ENCODE measurements at regions not wholly inside any gene's neighbourhood (a gene's known extent, or its start where the extent isn't known, plus 50 kb on each side); places are given as distances from the start of the nearest gene placed in this dataset.
A peak's percentile ranks its signal among the peaks of the same experiment; 100 is the strongest.
"Not testable (repeated sequence)": the region's sequence is repeated elsewhere in the genome, so short reads cannot be mapped to it uniquely, and the experiment has no call there.

DNA sequence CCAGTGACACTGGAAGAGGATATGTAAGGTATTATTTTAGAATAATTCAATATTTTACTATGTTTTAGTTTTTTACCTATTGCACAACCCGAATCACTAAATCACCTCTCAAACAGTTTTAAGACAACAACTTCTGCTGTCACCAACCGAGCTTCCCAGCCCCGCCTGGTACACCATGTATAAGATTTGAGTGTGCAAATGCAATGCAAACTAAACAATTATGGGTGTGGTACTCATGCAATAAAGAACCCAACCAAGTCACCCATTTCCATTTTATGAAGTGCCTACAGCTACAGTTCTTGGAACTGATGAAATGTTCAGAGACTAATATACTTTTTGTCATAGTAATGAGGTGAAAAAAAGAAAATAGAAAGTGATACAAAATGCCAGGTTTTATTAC, 256.2 kb downstream of the TAFA4 start:
- TF ChIP-seq, protein P1, sequence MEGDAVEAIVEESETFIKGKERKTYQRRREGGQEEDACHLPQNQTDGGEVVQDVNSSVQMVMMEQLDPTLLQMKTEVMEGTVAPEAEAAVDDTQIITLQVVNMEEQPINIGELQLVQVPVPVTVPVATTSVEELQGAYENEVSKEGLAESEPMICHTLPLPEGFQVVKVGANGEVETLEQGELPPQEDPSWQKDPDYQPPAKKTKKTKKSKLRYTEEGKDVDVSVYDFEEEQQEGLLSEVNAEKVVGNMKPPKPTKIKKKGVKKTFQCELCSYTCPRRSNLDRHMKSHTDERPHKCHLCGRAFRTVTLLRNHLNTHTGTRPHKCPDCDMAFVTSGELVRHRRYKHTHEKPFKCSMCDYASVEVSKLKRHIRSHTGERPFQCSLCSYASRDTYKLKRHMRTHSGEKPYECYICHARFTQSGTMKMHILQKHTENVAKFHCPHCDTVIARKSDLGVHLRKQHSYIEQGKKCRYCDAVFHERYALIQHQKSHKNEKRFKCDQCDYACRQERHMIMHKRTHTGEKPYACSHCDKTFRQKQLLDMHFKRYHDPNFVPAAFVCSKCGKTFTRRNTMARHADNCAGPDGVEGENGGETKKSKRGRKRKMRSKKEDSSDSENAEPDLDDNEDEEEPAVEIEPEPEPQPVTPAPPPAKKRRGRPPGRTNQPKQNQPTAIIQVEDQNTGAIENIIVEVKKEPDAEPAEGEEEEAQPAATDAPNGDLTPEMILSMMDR (IDR thresholded peaks at IDR 0.05; ENCODE audit: insufficient read depth, low read depth, low read length), result no peak
- no peak overlapping the region for H3K4me3 ChIP-seq (ENCODE audit: low read depth, low read length)
- no peak for DNase-seq (ENCODE audit: low read depth)

DNA sequence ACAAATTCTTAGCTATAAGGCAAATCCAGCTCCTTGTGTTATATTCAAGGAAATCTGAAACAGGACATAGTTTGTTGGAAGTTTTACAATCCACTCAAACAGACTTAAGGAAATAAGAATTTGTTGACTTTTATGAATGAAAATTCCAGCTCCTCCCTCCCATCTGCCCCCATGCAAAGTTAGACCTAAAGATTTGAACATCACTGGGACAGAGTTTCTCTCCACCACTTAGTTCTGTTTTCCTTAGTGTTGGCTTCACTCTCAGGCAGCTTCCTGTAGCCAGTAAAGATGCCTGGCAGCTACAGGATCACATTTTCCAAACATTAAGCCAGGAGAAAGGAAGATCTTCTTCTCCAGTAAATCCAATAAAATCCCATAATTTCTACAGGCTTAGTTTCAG, 265.0 kb downstream of the TAFA4 start:
- TF ChIP-seq, protein P1 (IDR thresholded peaks at IDR 0.05; ENCODE audit: insufficient read depth, low read depth, low read length), result no peak
- DNase-seq (ENCODE audit: low read depth), result no peak
- no peak overlapping the region for H3K4me3 ChIP-seq (ENCODE audit: low read depth, low read length)

DNA sequence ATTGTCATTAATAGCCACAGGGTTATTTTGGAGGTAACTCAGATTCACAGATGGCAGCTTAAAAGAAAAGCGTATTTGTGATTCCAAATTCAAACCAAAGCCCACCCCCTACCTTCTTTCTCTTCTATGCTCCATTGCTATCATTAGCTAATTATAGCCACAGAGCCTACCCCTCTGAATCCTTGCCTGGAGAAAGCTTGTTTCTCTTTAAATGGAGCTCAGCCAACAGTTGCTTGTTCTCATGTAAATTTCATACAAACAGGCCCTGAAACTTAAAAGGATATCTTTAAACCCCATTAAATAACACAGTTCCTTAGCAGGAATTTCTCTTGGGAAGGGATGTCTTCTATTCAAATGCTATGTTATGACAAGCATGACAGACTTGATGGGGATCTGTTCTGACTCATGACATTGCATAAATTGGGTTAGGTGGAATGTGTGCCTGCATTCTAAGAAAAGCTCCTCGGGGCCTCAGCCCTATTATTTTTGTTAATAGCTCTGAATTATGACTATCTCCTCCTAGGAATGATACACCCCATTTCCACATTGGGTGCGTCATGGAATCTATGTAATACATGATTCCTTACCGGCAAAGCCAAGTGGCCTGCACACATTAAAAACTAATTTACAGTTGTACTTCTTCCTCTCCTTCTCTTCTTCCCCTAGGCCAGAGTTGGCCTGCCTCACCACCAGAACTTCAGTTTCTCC, 265.8 kb downstream of the TAFA4 start:
- no peak overlapping the region for H3K4me3 ChIP-seq (ENCODE audit: low read depth, low read length)
- TF ChIP-seq, protein P1 (IDR thresholded peaks at IDR 0.05; ENCODE audit: insufficient read depth, low read depth, low read length), result no peak
- DNase-seq (ENCODE audit: low read depth), result peak; percentile 54

DNA sequence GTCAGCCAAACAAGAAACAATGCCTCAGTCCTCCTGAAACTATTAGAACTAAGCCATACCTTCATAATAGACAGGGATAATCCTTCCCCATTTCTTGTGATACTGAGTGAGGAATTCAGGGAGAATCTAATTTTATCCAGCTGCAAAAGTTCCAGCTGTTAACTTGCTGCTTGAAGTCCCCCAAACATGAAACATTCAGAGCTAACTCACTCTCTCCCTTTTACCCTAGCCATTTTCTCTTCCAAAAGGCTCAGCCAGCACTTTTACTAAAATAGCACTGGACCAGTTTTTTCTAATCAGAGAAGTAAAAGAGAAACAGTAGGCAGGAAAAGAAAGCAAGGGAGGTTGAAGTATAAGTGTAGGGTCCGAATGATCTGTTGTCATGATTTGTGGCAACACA, 268.1 kb downstream of the TAFA4 start:
- TF ChIP-seq, protein P1 (IDR thresholded peaks at IDR 0.05; ENCODE audit: insufficient read depth, low read depth, low read length), result no peak
- DNase-seq (ENCODE audit: low read depth), result no peak
- H3K4me3 ChIP-seq (ENCODE audit: low read depth, low read length), result no peak overlapping the region

DNA sequence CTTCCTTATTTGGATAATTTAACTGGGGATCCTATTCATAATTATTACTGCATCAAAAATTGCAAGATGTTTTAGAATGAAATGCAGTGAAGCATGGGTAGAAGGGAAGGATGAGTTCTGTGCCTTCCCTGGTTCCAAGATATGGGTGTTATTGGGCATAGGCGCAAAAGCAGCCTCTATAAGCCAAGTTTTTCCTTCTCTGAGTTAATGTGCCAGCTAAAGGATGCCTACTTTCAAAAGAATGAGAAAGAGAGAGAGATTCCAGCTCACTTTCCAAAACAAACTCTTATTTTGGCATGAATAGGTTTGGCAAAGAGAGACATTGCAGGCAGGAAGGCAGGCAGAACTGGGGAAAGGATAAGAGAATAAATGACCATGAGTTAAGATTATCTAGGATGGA, 270.2 kb downstream of the TAFA4 start:
- TF ChIP-seq, protein P1 (IDR thresholded peaks at IDR 0.05; ENCODE audit: insufficient read depth, low read depth, low read length), result no peak
- H3K4me3 ChIP-seq (ENCODE audit: low read depth, low read length), result no peak overlapping the region
- no peak for DNase-seq (ENCODE audit: low read depth)

DNA sequence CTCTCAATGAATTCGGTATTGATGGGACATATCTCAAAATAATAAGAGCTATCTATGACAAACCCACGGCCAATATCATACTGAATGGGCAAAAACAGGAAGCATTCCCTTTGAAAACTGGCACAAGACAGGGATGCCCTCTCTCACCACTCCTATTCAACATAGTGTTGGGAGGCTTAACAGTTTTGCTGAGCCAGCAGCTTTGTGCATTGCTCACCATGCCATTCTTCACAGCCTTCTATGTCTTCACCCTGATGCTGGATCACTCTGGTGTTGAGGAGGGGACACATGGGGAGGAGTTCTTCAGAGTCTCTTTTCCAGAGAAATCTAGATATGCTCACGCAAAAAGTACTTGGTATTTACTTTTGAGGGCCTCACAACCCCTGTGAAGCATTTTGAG, 281.7 kb downstream of the TAFA4 start:
- not testable (repeated sequence) for H3K4me3 ChIP-seq (ENCODE audit: low read depth, low read length); DNase-seq (ENCODE audit: low read depth)

DNA sequence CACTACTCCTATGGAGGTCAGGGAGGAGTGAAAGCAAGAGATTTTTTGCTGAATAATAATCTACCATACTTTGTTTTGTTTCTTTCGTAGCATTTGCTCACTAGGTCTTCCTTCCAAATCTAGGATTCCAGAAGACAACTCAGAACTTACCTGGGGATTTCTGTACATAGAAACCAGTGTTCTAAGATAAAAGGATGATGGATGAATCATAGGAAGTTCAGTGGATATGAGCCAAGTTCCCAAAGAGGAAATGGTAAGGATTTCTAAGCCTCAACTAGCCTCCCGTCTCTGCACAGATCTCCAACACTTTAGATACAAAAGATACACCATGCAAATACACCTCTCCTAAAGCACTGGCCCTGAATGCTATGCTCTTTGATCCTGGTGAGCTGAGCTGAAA, 283.9 kb downstream of the TAFA4 start:
- no peak for DNase-seq (ENCODE audit: low read depth)
- TF ChIP-seq, protein P1 (IDR thresholded peaks at IDR 0.05; ENCODE audit: insufficient read depth, low read depth, low read length), result no peak
- no peak overlapping the region for H3K4me3 ChIP-seq (ENCODE audit: low read depth, low read length)
